BE2C (cell line): ENCODE measurements at regions not wholly inside any gene's neighbourhood (a gene's known extent, or its start where the extent isn't known, plus 50 kb on each side); places are given as distances from the start of the nearest gene placed in this dataset.

ENCODE experiments used
- DNase-seq: peaks from one replicate; pipeline ENCODE4 v3.0.0-alpha.2; 2020
- H3K27me3 ChIP-seq: fragments of 250-450 bp; sonication (Bioruptor Pico); 2 replicates; pipeline ENCODE4 v1.5.1; 2020; ENCODE audit warnings: mild to moderate bottlenecking
- H3K36me3 ChIP-seq: fragments of 250-450 bp; sonication (Bioruptor Pico); 2 replicates; pipeline ENCODE4 v1.5.1; 2020; ENCODE audit warnings: mild to moderate bottlenecking
- H3K4me1 ChIP-seq: fragments of 250-450 bp; sonication (Bioruptor Pico); 2 replicates; pipeline ENCODE4 v1.5.1; 2020
- H3K4me3 ChIP-seq: 2 replicates; pipeline ENCODE4 v1.5.1; 2011; ENCODE audit warnings: low read depth, low read length
- H3K9me3 ChIP-seq: fragments of 250-450 bp; sonication (Bioruptor Pico); 2 replicates; pipeline ENCODE4 v1.5.1; 2020
- CTCF ChIP-seq: IDR thresholded peaks from 2 replicates; pipeline ENCODE4 v1.5.1; 2012; ENCODE audit warnings: mild to moderate bottlenecking, low read depth, low read length

GRCh38 chr5:161169776-161170175 is 317.8 kb upstream of the ATP10B start:
- Histone ChIP-seq H3K27me3 (no peaks in the 10 kb centered on the region), H3K4me1 (no peaks in the 10 kb centered on the region), H3K36me3 (no peaks in the 10 kb centered on the region), H3K4me3 (no peak overlapping the region), H3K9me3 (no peaks in the 10 kb centered on the region)
- no peak for DNase-seq
- no peak for TF ChIP-seq CTCF

- TF ChIP-seq CTCF = no peak
- Histone ChIP-seq H3K4me3 (no peak overlapping the region), H3K4me1 (no peaks in the 10 kb centered on the region), H3K27me3 (no peaks in the 10 kb centered on the region), H3K9me3 (no peaks in the 10 kb centered on the region), H3K36me3 (no peaks in the 10 kb centered on the region)
- DNase-seq = no peak
These were observed 315.2 kb upstream of the ATP10B start for GRCh38 chr5:161167016-161167767.

- TF ChIP-seq CTCF = no peak
- Histone ChIP-seq H3K4me3 (no peak overlapping the region), H3K4me1 (no peaks in the 10 kb centered on the region), H3K36me3 (no peaks in the 10 kb centered on the region), H3K9me3 (no peaks in the 10 kb centered on the region), H3K27me3 (no peaks in the 10 kb centered on the region)
- peak; percentile 4 for DNase-seq
These were observed 314.1 kb upstream of the ATP10B start for GRCh38 chr5:161165998-161166660.

- TF ChIP-seq CTCF = no peak
- no peaks in the 10 kb centered on the region for H3K36me3 ChIP-seq
- H3K4me1 ChIP-seq = no peaks in the 10 kb centered on the region
These were observed 305.9 kb upstream of the ATP10B start for GRCh38 chr5:161157925-161158324.

GRCh38 chr5:161155451-161155850 is 303.4 kb upstream of the ATP10B start:
- H3K27me3 ChIP-seq = no peaks in the 10 kb centered on the region
- no peaks in the 10 kb centered on the region; the same call in 1 of the 2 replicates for H3K9me3 ChIP-seq
- H3K36me3 ChIP-seq = no peaks in the 10 kb centered on the region
- H3K4me1 ChIP-seq = no peaks in the 10 kb centered on the region
- TF ChIP-seq CTCF = no peak
- DNase-seq = no peak
- no peak overlapping the region for H3K4me3 ChIP-seq

More at GRCh38 chr5:161157925-161158324, 305.9 kb upstream of the ATP10B start:
- DNase-seq = no peak
- Histone ChIP-seq H3K4me3 (no peak overlapping the region), H3K9me3 (no peaks in the 10 kb centered on the region; the same call in 1 of the 2 replicates), H3K27me3 (no peaks in the 10 kb centered on the region)

- Histone ChIP-seq H3K36me3 (no peaks in the 10 kb centered on the region), H3K4me1 (no peaks in the 10 kb centered on the region), H3K9me3 (no peaks in the 10 kb centered on the region; the same call in 1 of the 2 replicates), H3K4me3 (no peak overlapping the region), H3K27me3 (no peaks in the 10 kb centered on the region)
- no peak for TF ChIP-seq CTCF
- DNase-seq = no peak
These were observed 300.5 kb upstream of the ATP10B start for GRCh38 chr5:161152415-161152940.
